Keratinocyte (primary cell): ENCODE measurements at regions not wholly inside any gene's neighbourhood (a gene's known extent, or its start where the extent isn't known, plus 50 kb on each side); places are given as distances from the start of the nearest gene placed in this dataset.

Source experiments
- DNase-seq: peaks from one replicate; pipeline ENCODE4 v3.0.0-alpha.2; 2011; ENCODE audit warnings: low read depth, missing footprints, low spot score
- FAIRE-seq: peaks from 2 replicates; lab custom pipeline; 2011; peaks lifted over from hg19 to GRCh38; lab: Jason Lieb, UNC
- H2AFZ ChIP-seq: 2 replicates; pipeline ENCODE4 v1.6.0; 2012; ENCODE audit warnings: low read length, control low read depth, inconsistent platforms; ENCODE audit not compliant: control insufficient read depth
- H3K27ac ChIP-seq: 2 replicates; pipeline ENCODE4 v1.5.1; 2011; ENCODE audit warnings: low read length; ENCODE audit not compliant: control insufficient read depth, insufficient read depth
- H3K27me3 ChIP-seq: 3 replicates; pipeline ENCODE4 v1.6.0; 2011; ENCODE audit warnings: low read length; ENCODE audit not compliant: control insufficient read depth, insufficient read depth; ENCODE audit errors: extremely low read depth
- H3K36me3 ChIP-seq, 2 experiments: 2 replicates in 1 of 2; 3 replicates in 1 of 2; pipeline ENCODE4 v1.5.1; 2011; ENCODE audit warnings: low read length in 2 of 2, mild to moderate bottlenecking in 1 of 2; ENCODE audit not compliant: control insufficient read depth in 2 of 2, insufficient read depth in 2 of 2; ENCODE audit errors: extremely low read depth in 1 of 2
- H3K4me1 ChIP-seq: 3 replicates; pipeline ENCODE4 v1.5.1; 2011; ENCODE audit warnings: low read length; ENCODE audit not compliant: control insufficient read depth, insufficient read depth; ENCODE audit errors: extremely low read depth
- H3K4me2 ChIP-seq: 3 replicates; pipeline ENCODE4 v1.6.0; 2011; ENCODE audit warnings: low read depth, low read length; ENCODE audit not compliant: control insufficient read depth, insufficient read depth; ENCODE audit errors: extremely low read depth
- H3K4me3 ChIP-seq, 3 experiments: fragments of 200-600 bp in 1 of 3; sonication (generic) in 1 of 3; 2 replicates in 2 of 3; 3 replicates in 1 of 3; pipeline ENCODE4 v1.5.1; 2011 to 2016; ENCODE audit warnings: low read length in 3 of 3, mild to moderate bottlenecking in 3 of 3, control low read depth in 2 of 3, inconsistent platforms in 1 of 3, low read depth in 1 of 3, mixed read lengths in 1 of 3, mixed run types in 1 of 3, moderate library complexity in 1 of 3; ENCODE audit not compliant: control insufficient read depth in 2 of 3, insufficient read depth in 2 of 3; ENCODE audit errors: extremely low read depth in 1 of 3
- H3K79me2 ChIP-seq: 2 replicates; pipeline ENCODE4 v1.6.0; 2012; ENCODE audit warnings: low read length; ENCODE audit not compliant: control insufficient read depth, insufficient read depth
- H3K9ac ChIP-seq: 3 replicates; pipeline ENCODE4 v1.6.0; 2011; ENCODE audit warnings: low read length; ENCODE audit not compliant: control insufficient read depth, insufficient read depth; ENCODE audit errors: extremely low read depth
- H3K9me1 ChIP-seq: 3 replicates; pipeline ENCODE4 v1.6.0; 2011; ENCODE audit warnings: low read length; ENCODE audit not compliant: control insufficient read depth, insufficient read depth; ENCODE audit errors: extremely low read depth
- H3K9me3 ChIP-seq: 2 replicates; pipeline ENCODE4 v1.5.1; 2012; ENCODE audit warnings: low read depth, low read length; ENCODE audit not compliant: control insufficient read depth
- H4K20me1 ChIP-seq: 3 replicates; pipeline ENCODE4 v1.6.0; 2011; ENCODE audit warnings: low read length; ENCODE audit not compliant: control insufficient read depth, insufficient read depth; ENCODE audit errors: extremely low read depth
- CTCF ChIP-seq, 3 experiments: IDR thresholded peaks in 1 of 3; conservative IDR thresholded peaks in 1 of 3; optimal IDR thresholded peaks in 1 of 3; 2 replicates in 2 of 3; 3 replicates in 1 of 3; pipeline versions ENCODE3 to v1.5.1; 2011; ENCODE audit warnings: low read length in 3 of 3, mild to moderate bottlenecking in 3 of 3, moderate library complexity in 2 of 3, control low read depth in 1 of 3, inconsistent platforms in 1 of 3; ENCODE audit not compliant: insufficient read depth in 2 of 3; ENCODE audit errors: extremely low read depth in 1 of 3
- EZH2 ChIP-seq: IDR thresholded peaks from one replicate; pipeline ENCODE4 v1.6.1; 2012; ENCODE audit warnings: inconsistent platforms, mild to moderate bottlenecking, low read length, moderate library complexity
- dilution Hi-C: fragments of 300-500 bp; cut with MboI; formaldehyde crosslinking; loops from one replicate; pipeline ENCODE4 v1.7.0; 2020; ENCODE audit warnings: low sequenced_read_pairs; ENCODE audit not compliant: extremely low pct_ligation_motif_present

DNA sequence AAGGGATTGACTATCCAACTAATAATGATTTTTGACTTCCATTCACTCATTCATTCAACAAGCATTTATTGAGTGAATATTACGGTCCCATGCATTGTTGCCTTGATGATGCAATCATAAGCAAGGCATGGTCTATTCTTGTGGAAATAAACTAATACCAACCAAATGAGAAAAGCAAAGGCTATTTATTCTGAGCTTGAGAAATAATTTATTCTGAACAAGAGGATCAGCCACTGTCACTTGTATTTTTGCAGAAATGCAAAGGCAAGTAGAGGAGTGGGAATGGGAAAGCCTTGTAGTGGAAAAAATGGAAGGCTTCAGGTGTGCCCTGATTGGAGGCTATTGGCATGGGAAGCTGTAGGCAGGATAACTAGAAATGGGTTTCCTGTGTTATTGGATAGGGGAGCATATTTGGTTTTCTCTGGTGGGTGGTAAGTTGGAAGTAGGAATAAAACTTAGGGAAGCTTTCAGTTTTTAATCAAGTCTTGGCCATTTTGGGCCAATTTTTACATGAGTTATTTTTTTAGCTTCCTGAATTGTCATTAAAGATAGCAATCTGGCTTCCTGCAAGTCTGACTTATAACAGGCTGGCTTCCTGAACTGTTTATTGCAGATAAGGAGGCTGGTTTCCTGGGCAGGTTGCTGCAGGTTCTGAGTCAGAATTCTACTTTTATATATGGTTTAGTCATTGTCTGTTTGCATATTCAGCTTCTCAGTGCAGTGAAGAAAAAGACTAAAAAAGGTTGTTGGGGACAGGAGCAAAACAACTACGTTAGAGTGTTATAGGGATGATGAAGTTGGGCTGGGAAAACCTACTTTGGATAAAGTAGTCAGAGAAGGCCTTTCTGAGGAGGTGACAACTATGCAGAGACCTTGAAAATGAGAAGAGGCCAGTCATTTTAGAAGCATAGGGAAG lies 106.7 kb downstream of the APIP start:
- Histone ChIP-seq H3K27me3 (no peaks in the 10 kb centered on the region), H3K4me3 (no peak overlapping the region), H3K4me2 (peak overlapping the region; percentile 66), H3K36me3 (no peaks in the 10 kb centered on the region), H3K79me2 (no peaks in the 10 kb centered on the region), H3K9me1 (no peaks in the 10 kb centered on the region), H3K27ac (no peak overlapping the region), H4K20me1 (no peaks in the 10 kb centered on the region), H3K4me1 (peaks cover 15% of the 10 kb centered on the region), H3K9ac (no peak overlapping the region), H2AFZ (peak overlapping the region; percentile 35), H3K9me3 (no peaks in the 10 kb centered on the region)
- dilution Hi-C loops: no loop called here
- DNase-seq: peak; percentile 15
- no peak for TF ChIP-seq CTCF (optimal IDR thresholded peaks at IDR 0.05 in 1 of 3, IDR thresholded peaks at IDR 0.05 in 1 of 3, conservative IDR thresholded peaks at IDR 0.05 in 1 of 3; ENCODE audit: extremely low read depth in 1 of 3, insufficient read depth in 2 of 3, low read length in 3 of 3)
- no peak for TF ChIP-seq EZH2
- FAIRE-seq: peak; percentile 77

GRCh38 chr11:34806875-34807274 lies 109.3 kb downstream of the APIP start:
- TF ChIP-seq CTCF (optimal IDR thresholded peaks at IDR 0.05 in 1 of 3, IDR thresholded peaks at IDR 0.05 in 1 of 3, conservative IDR thresholded peaks at IDR 0.05 in 1 of 3; ENCODE audit: extremely low read depth in 1 of 3, insufficient read depth in 2 of 3, low read length in 3 of 3) (no peak), EZH2 (no peak)
- Histone ChIP-seq H3K4me1 (peaks cover 15% of the 10 kb centered on the region), H3K27ac (no peak overlapping the region), H3K27me3 (no peaks in the 10 kb centered on the region), H3K9me1 (no peaks in the 10 kb centered on the region), H3K36me3 (no peaks in the 10 kb centered on the region), H3K79me2 (no peaks in the 10 kb centered on the region), H3K9me3 (no peaks in the 10 kb centered on the region), H4K20me1 (no peaks in the 10 kb centered on the region), H3K4me2 (no peak overlapping the region), H3K4me3 (no peak overlapping the region), H2AFZ (no peak overlapping the region), H3K9ac (no peak overlapping the region)
- DNase-seq (no peak), FAIRE-seq (no peak)
- dilution Hi-C loops: no loop called here
